ENCODE measurements at regions not wholly inside any gene's neighbourhood (a gene's known extent, or its start where the extent isn't known, plus 50 kb on each side); places are given as distances from the start of the nearest gene placed in this dataset.

- DNase-seq = no peak
- Histone ChIP-seq H3K4me1 (peaks cover 9% of the 10 kb centered on the region), H3K27me3 (no peaks in the 10 kb centered on the region), H3K4me3 (no peak overlapping the region), H3K36me3 (no peaks in the 10 kb centered on the region), H3K9me3 (replicated peaks) (no peaks in the 10 kb centered on the region), H3K27ac (no peak overlapping the region)
These were observed 527.5 kb downstream of the RFC3 start for GRCh38 chr13:34345258-34345965.

GRCh38 chr13:34346626-34347025, 528.7 kb downstream of the RFC3 start:
- Histone ChIP-seq H3K27me3 (no peaks in the 10 kb centered on the region), H3K27ac (no peak overlapping the region), H3K4me3 (no peak overlapping the region), H3K36me3 (no peaks in the 10 kb centered on the region), H3K4me1 (peaks cover 9% of the 10 kb centered on the region), H3K9me3 (replicated peaks) (no peaks in the 10 kb centered on the region)
- no peak for DNase-seq

GRCh38 chr13:34347784-34348573, 530.0 kb downstream of the RFC3 start:
- Histone ChIP-seq H3K36me3 (no peaks in the 10 kb centered on the region), H3K4me3 (no peak overlapping the region), H3K27ac (no peak overlapping the region), H3K4me1 (peaks cover 9% of the 10 kb centered on the region), H3K27me3 (no peaks in the 10 kb centered on the region; the same call in 1 of the 2 replicates), H3K9me3 (replicated peaks) (no peaks in the 10 kb centered on the region)
- DNase-seq = no peak

- H3K9me3 ChIP-seq (replicated peaks) = no peaks in the 10 kb centered on the region
- peaks cover 9% of the 10 kb centered on the region for H3K4me1 ChIP-seq
- no peaks in the 10 kb centered on the region for H3K36me3 ChIP-seq
- H3K4me3 ChIP-seq = no peak overlapping the region
- H3K27ac ChIP-seq = no peak overlapping the region; the same call in 1 of the 2 replicates
- DNase-seq = peak; percentile 38 to 57
- no peaks in the 10 kb centered on the region; the same call in 1 of the 2 replicates for H3K27me3 ChIP-seq
These were observed 531.3 kb downstream of the RFC3 start for GRCh38 chr13:34349091-34349722.

- no peak overlapping the region for H3K27ac ChIP-seq
These were observed 532.7 kb downstream of the RFC3 start for GRCh38 chr13:34350671-34351070.

GRCh38 chr13:34351134-34351533, 533.2 kb downstream of the RFC3 start:
- DNase-seq = no peak
- peaks cover 9% of the 10 kb centered on the region for H3K4me1 ChIP-seq
- H3K27ac ChIP-seq = no peak overlapping the region
- H3K4me3 ChIP-seq = no peak overlapping the region
- H3K27me3 ChIP-seq = no peaks in the 10 kb centered on the region; the same call in 1 of the 2 replicates
- H3K9me3 ChIP-seq (replicated peaks) = no peaks in the 10 kb centered on the region
- H3K36me3 ChIP-seq = no peaks in the 10 kb centered on the region

More at GRCh38 chr13:34350671-34351070, 532.7 kb downstream of the RFC3 start:
- Histone ChIP-seq H3K9me3 (replicated peaks) (no peaks in the 10 kb centered on the region), H3K27me3 (no peaks in the 10 kb centered on the region; the same call in 1 of the 2 replicates), H3K4me3 (no peak overlapping the region), H3K36me3 (no peaks in the 10 kb centered on the region), H3K4me1 (peaks cover 9% of the 10 kb centered on the region)
- DNase-seq = no peak

GRCh38 chr13:34352958-34353357, 535.0 kb downstream of the RFC3 start:
- H3K36me3 ChIP-seq = no peaks in the 10 kb centered on the region
- no peak for DNase-seq
- no peaks in the 10 kb centered on the region for H3K9me3 ChIP-seq (replicated peaks)
- H3K4me3 ChIP-seq = no peak overlapping the region
- H3K27ac ChIP-seq = no peak overlapping the region
- no peaks in the 10 kb centered on the region; the same call in 1 of the 2 replicates for H3K27me3 ChIP-seq
- H3K4me1 ChIP-seq = peaks cover 17% of the 10 kb centered on the region

GRCh38 chr13:34356686-34357434, 538.9 kb downstream of the RFC3 start:
- no peak for DNase-seq
- H3K4me3 ChIP-seq = no peak overlapping the region; the same call in 1 of the 2 replicates
- peaks cover 9% of the 10 kb centered on the region; the same call in 1 of the 2 replicates for H3K4me1 ChIP-seq
- H3K36me3 ChIP-seq = no peaks in the 10 kb centered on the region
- no peaks in the 10 kb centered on the region; the same call in 1 of the 2 replicates for H3K27me3 ChIP-seq
- no peaks in the 10 kb centered on the region for H3K9me3 ChIP-seq (replicated peaks)
- H3K27ac ChIP-seq = no peak overlapping the region

- H3K4me3 ChIP-seq = no peak overlapping the region; the same call in 1 of the 2 replicates
- H3K36me3 ChIP-seq = no peaks in the 10 kb centered on the region
- DNase-seq = peak; percentile 22 to 37
- H3K4me1 ChIP-seq = peaks cover 9% of the 10 kb centered on the region; the same call in 1 of the 2 replicates
- no peaks in the 10 kb centered on the region for H3K9me3 ChIP-seq (replicated peaks)
- H3K27ac ChIP-seq = no peak overlapping the region
- H3K27me3 ChIP-seq = no peaks in the 10 kb centered on the region; the same call in 1 of the 2 replicates
These were observed 539.7 kb downstream of the RFC3 start for GRCh38 chr13:34357435-34358232.

GRCh38 chr13:34358811-34359513, 541.0 kb downstream of the RFC3 start:
- peaks cover 9% of the 10 kb centered on the region; the same call in 1 of the 2 replicates for H3K4me1 ChIP-seq
- no peak for DNase-seq
- no peaks in the 10 kb centered on the region for H3K36me3 ChIP-seq
- H3K9me3 ChIP-seq (replicated peaks) = no peaks in the 10 kb centered on the region
- no peaks in the 10 kb centered on the region for H3K27me3 ChIP-seq
- H3K27ac ChIP-seq = no peak overlapping the region
- H3K4me3 ChIP-seq = no peak overlapping the region

- H3K9me3 ChIP-seq (replicated peaks) = no peaks in the 10 kb centered on the region
- no peak overlapping the region for H3K27ac ChIP-seq
- DNase-seq = no peak
- H3K4me3 ChIP-seq = no peak overlapping the region
- no peaks in the 10 kb centered on the region for H3K27me3 ChIP-seq
- H3K36me3 ChIP-seq = no peaks in the 10 kb centered on the region
- peaks cover 9% of the 10 kb centered on the region; the same call in 1 of the 2 replicates for H3K4me1 ChIP-seq
These were observed 542.8 kb downstream of the RFC3 start for GRCh38 chr13:34360702-34361101.

GRCh38 chr13:34361560-34361959, 543.6 kb downstream of the RFC3 start:
- no peaks in the 10 kb centered on the region for H3K27me3 ChIP-seq
- H3K27ac ChIP-seq = no peak overlapping the region
- peaks cover 9% of the 10 kb centered on the region; the same call in 1 of the 2 replicates for H3K4me1 ChIP-seq
- H3K9me3 ChIP-seq (replicated peaks) = 0 out of 2 replicates have a peak, but pooled peaks cover under 1% of the 10 kb centered on the region
- H3K4me3 ChIP-seq = no peak overlapping the region
- peak in 1 of 2 experiments; percentile 22 for DNase-seq
- H3K36me3 ChIP-seq = no peaks in the 10 kb centered on the region

- Histone ChIP-seq H3K27me3 (no peaks in the 10 kb centered on the region), H3K9me3 (replicated peaks) (0 out of 2 replicates have a peak, but pooled peaks cover 3% of the 10 kb centered on the region), H3K4me1 (no peaks in the 10 kb centered on the region), H3K4me3 (no peak overlapping the region), H3K27ac (no peak overlapping the region), H3K36me3 (no peaks in the 10 kb centered on the region)
- DNase-seq = no peak
These were observed 545.3 kb downstream of the RFC3 start for GRCh38 chr13:34363266-34363665.

Measured in SJCRH30 (cell line).